GM23338 (cell line): ENCODE measurements at regions not wholly inside any gene's neighbourhood (a gene's known extent, or its start where the extent isn't known, plus 50 kb on each side); places are given as distances from the start of the nearest gene placed in this dataset.

Source experiments
- ATAC-seq: fragments of 200-7000 bp; cut with Tn5 transposase; 3 replicates; pipeline ENCODE4 v1.9.1; 2020
- DNase-seq: peaks from one replicate; pipeline ENCODE4 v3.0.0-alpha.2; 2015; ENCODE audit warnings: low spot score
- H2AFZ ChIP-seq: fragments of 200-600 bp; sonication (generic); 2 replicates; pipeline ENCODE4 v1.8.0; 2016; ENCODE audit warnings: antibody characterized with exemption, mild to moderate bottlenecking, moderate library complexity
- H3F3A ChIP-seq: fragments of 200-600 bp; sonication (generic); replicated peaks from 2 replicates; pipeline ENCODE4 v1.8.0; 2017; ENCODE audit warnings: antibody characterized with exemption, mixed run types, low read depth
- H3K27ac ChIP-seq: fragments of 200-600 bp; sonication (generic); 2 replicates; pipeline ENCODE4 v1.6.1; 2016; ENCODE audit warnings: low read depth
- H3K27me3 ChIP-seq: fragments of 200-600 bp; sonication (generic); 2 replicates; pipeline ENCODE4 v1.8.0; 2016; ENCODE audit warnings: mild to moderate bottlenecking, mixed run types, moderate library complexity; ENCODE audit not compliant: insufficient read depth
- H3K36me3 ChIP-seq: fragments of 200-600 bp; sonication (generic); 2 replicates; pipeline ENCODE4 v1.8.0; 2016; ENCODE audit warnings: mild to moderate bottlenecking; ENCODE audit not compliant: insufficient read depth
- H3K4me1 ChIP-seq: fragments of 200-600 bp; sonication (generic); 2 replicates; pipeline ENCODE4 v1.8.0; 2016; ENCODE audit warnings: mild to moderate bottlenecking, moderate library complexity; ENCODE audit not compliant: insufficient read depth
- H3K4me2 ChIP-seq: fragments of 200-600 bp; sonication (generic); 2 replicates; pipeline ENCODE4 v1.7.1; 2017; ENCODE audit warnings: mixed run types
- H3K4me3 ChIP-seq: fragments of 200-600 bp; sonication (generic); 2 replicates; pipeline ENCODE4 v1.6.1; 2016; ENCODE audit warnings: mixed run types
- H3K79me2 ChIP-seq: fragments of 200-600 bp; sonication (generic); replicated peaks from 2 replicates; pipeline ENCODE4 v1.8.0; 2017; ENCODE audit warnings: mild to moderate bottlenecking; ENCODE audit not compliant: insufficient read depth
- H3K9me2 ChIP-seq: fragments of 200-600 bp; sonication (generic); 2 replicates; pipeline ENCODE4 v1.8.0; 2017; ENCODE audit not compliant: insufficient read depth
- H4K20me1 ChIP-seq: fragments of 200-600 bp; sonication (generic); replicated peaks from 2 replicates; pipeline ENCODE4 v1.8.0; 2017; ENCODE audit warnings: mild to moderate bottlenecking; ENCODE audit not compliant: insufficient read depth
- H3K27ac Mint-ChIP-seq: 2 replicates; pipeline ENCODE4 v1.8.0; 2020; ENCODE audit warnings: inconsistent platforms, mild to moderate bottlenecking, moderate library complexity, mixed read lengths
- H3K27me3 Mint-ChIP-seq: 3 replicates; pipeline ENCODE4 v1.8.0; 2022; ENCODE audit warnings: low read depth, mild to moderate bottlenecking, moderate library complexity, mixed read lengths, inconsistent platforms; ENCODE audit not compliant: insufficient read depth, poor library complexity
- H3K36me3 Mint-ChIP-seq: 3 replicates; pipeline ENCODE4 v1.8.0; 2021; ENCODE audit warnings: low read depth, mild to moderate bottlenecking, inconsistent platforms, moderate library complexity, mixed read lengths
- H3K4me1 Mint-ChIP-seq: 3 replicates; pipeline ENCODE4 v1.8.0; 2020; ENCODE audit warnings: mild to moderate bottlenecking, inconsistent platforms, mixed read lengths
- H3K4me3 Mint-ChIP-seq: 3 replicates; pipeline ENCODE4 v1.8.0; 2021; ENCODE audit warnings: moderate library complexity, mild to moderate bottlenecking, inconsistent platforms, mixed read lengths
- H3K9me3 Mint-ChIP-seq: 3 replicates; pipeline ENCODE4 v1.8.0; 2020; ENCODE audit warnings: moderate library complexity, mild to moderate bottlenecking, inconsistent platforms, mixed read lengths
- CREB1 ChIP-seq: fragments of 250-450 bp; sonication (Bioruptor Pico); IDR thresholded peaks from 2 replicates; pipeline ENCODE4 v1.5.0; 2020; ENCODE audit warnings: low read depth, mild to moderate bottlenecking, moderate library complexity
- EZH2 ChIP-seq: fragments of 200-600 bp; sonication (generic); IDR thresholded peaks from one replicate; pipeline ENCODE4 v1.8.0; 2017; ENCODE audit warnings: antibody characterized with exemption, mild to moderate bottlenecking, low read depth; ENCODE audit not compliant: unreplicated experiment
- EZH2phosphoT487 ChIP-seq: fragments of 200-600 bp; sonication (generic); IDR thresholded peaks from one replicate; pipeline ENCODE4 v1.8.1; 2018; ENCODE audit warnings: antibody characterized with exemption; ENCODE audit not compliant: unreplicated experiment
- JUNB ChIP-seq: IDR thresholded peaks from one replicate; pipeline ENCODE4 v1.6.1; 2016; ENCODE audit warnings: antibody characterized with exemption; ENCODE audit not compliant: unreplicated experiment
- NANOG ChIP-seq: IDR thresholded peaks from 2 replicates; pipeline ENCODE4 v1.6.1; 2016; ENCODE audit warnings: antibody characterized with exemption, borderline replicate concordance
- POLR2AphosphoS5 ChIP-seq: IDR thresholded peaks from 2 replicates; pipeline ENCODE4 v1.6.1; 2016; ENCODE audit warnings: antibody characterized with exemption, low read depth
- REST ChIP-seq: IDR thresholded peaks from one replicate; pipeline ENCODE4 v1.6.1; 2018; ENCODE audit warnings: antibody characterized with exemption; ENCODE audit not compliant: unreplicated experiment
- STAT1 ChIP-seq: IDR thresholded peaks from one replicate; pipeline ENCODE4 v1.6.1; 2016; ENCODE audit warnings: antibody characterized with exemption; ENCODE audit not compliant: unreplicated experiment
- ZNF114 ChIP-seq: fragments of 250-450 bp; sonication (Bioruptor Pico); IDR thresholded peaks from 2 replicates; pipeline ENCODE4 v1.5.0; 2020; ENCODE audit warnings: mild to moderate bottlenecking, moderate library complexity
- ZNF331 ChIP-seq: fragments of 250-450 bp; sonication (Bioruptor Pico); IDR thresholded peaks from 2 replicates; pipeline ENCODE4 v1.5.0; 2020; ENCODE audit warnings: low read depth, mild to moderate bottlenecking, moderate library complexity
- ZNF462 ChIP-seq: fragments of 250-450 bp; sonication (Bioruptor Pico); IDR thresholded peaks from 2 replicates; pipeline ENCODE4 v1.5.0; 2020; ENCODE audit warnings: mild to moderate bottlenecking, moderate library complexity
- TF ChIP-seq, protein P1 (sequence below): IDR thresholded peaks from 2 replicates; pipeline ENCODE4 v1.6.1; 2016; ENCODE audit warnings: antibody characterized with exemption
- TF ChIP-seq, protein P2 (sequence below), 2 experiments: fragments of 200-600 bp in 1 of 2; sonication (generic) in 1 of 2; conservative IDR thresholded peaks; 2 replicates each; pipeline versions ENCODE4 v1.5.1 to v1.6.1; 2016 to 2017; ENCODE audit warnings: antibody characterized with exemption in 2 of 2, low read depth in 2 of 2, mild to moderate bottlenecking in 2 of 2, moderate library complexity in 1 of 2

DNA sequence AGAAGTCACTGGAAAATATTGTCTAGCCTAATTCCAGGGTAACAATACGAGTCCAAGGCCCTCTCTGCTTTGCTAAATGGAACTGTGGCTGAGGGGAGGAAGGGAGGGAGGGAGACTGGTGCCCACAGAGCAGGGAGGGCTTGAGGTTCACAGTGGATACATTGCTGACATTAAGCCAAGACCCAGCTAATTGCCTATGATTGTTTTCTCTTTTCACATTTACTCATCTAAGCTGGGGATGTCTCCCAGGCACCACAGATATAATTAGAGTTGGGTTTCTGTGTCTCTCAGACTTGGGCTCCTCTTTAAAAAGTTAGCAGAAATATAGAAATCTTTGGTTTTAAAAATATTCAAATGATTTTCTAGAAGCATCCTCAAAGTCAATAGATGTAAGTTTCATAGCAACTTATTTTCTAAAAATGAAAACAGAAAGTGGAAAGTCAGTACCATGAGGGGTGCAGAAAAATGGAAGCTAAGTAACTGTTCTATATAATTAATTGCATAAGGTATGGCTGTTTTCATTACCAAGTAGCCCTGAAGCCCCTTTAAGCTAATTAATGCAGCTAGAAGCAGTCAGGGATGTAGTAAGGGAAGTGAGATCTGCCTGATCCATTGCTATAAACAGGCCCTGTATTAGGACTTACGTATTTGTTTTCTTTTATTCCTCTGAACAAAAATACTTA lies 259.8 kb downstream of the NDUFS4 start:
- ATAC-seq (no peak), DNase-seq (no peak)
- Mint-ChIP-seq H3K27me3 (peaks cover 3% of the 10 kb centered on the region), H3K9me3 (no peaks in the 10 kb centered on the region), H3K36me3 (no peaks in the 10 kb centered on the region), H3K4me3 (no peak overlapping the region), H3K4me1 (peaks cover 11% of the 10 kb centered on the region), H3K27ac (no peak overlapping the region)
- Histone ChIP-seq H3F3A (no peaks in the 10 kb centered on the region), H3K9me2 (no peaks in the 10 kb centered on the region; the same call in 1 of the 2 replicates), H4K20me1 (no peaks in the 10 kb centered on the region), H3K79me2 (no peaks in the 10 kb centered on the region), H3K4me1 (0 out of 2 replicates have a peak, but pooled peaks cover 5% of the 10 kb centered on the region), H3K27ac (no peak overlapping the region), H3K4me3 (no peak overlapping the region), H2AFZ (no peak overlapping the region), H3K27me3 (no peaks in the 10 kb centered on the region), H3K36me3 (no peaks in the 10 kb centered on the region), H3K4me2 (no peak overlapping the region)
- no peak for TF ChIP-seq STAT1
- no peak for TF ChIP-seq EZH2phosphoT487
- no peak for TF ChIP-seq ZNF331 (CRISPR knock-in tag)
- TF ChIP-seq, protein P1, sequence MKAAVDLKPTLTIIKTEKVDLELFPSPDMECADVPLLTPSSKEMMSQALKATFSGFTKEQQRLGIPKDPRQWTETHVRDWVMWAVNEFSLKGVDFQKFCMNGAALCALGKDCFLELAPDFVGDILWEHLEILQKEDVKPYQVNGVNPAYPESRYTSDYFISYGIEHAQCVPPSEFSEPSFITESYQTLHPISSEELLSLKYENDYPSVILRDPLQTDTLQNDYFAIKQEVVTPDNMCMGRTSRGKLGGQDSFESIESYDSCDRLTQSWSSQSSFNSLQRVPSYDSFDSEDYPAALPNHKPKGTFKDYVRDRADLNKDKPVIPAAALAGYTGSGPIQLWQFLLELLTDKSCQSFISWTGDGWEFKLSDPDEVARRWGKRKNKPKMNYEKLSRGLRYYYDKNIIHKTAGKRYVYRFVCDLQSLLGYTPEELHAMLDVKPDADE: no peak
- TF ChIP-seq ZNF462 (CRISPR knock-in tag): no peak
- no peak for TF ChIP-seq EZH2
- no peak for TF ChIP-seq REST
- no peak for TF ChIP-seq POLR2AphosphoS5
- TF ChIP-seq JUNB: no peak
- TF ChIP-seq CREB1 (CRISPR knock-in tag): no peak
- TF ChIP-seq, protein P2, sequence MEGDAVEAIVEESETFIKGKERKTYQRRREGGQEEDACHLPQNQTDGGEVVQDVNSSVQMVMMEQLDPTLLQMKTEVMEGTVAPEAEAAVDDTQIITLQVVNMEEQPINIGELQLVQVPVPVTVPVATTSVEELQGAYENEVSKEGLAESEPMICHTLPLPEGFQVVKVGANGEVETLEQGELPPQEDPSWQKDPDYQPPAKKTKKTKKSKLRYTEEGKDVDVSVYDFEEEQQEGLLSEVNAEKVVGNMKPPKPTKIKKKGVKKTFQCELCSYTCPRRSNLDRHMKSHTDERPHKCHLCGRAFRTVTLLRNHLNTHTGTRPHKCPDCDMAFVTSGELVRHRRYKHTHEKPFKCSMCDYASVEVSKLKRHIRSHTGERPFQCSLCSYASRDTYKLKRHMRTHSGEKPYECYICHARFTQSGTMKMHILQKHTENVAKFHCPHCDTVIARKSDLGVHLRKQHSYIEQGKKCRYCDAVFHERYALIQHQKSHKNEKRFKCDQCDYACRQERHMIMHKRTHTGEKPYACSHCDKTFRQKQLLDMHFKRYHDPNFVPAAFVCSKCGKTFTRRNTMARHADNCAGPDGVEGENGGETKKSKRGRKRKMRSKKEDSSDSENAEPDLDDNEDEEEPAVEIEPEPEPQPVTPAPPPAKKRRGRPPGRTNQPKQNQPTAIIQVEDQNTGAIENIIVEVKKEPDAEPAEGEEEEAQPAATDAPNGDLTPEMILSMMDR (conservative IDR thresholded peaks at IDR 0.05; ENCODE audit: low read depth in 2 of 2): no peak
- no peak for TF ChIP-seq ZNF114 (CRISPR knock-in tag)
- TF ChIP-seq NANOG: no peak
